IMR-90 (cell line): ENCODE measurements at regions not wholly inside any gene's neighbourhood (a gene's known extent, or its start where the extent isn't known, plus 50 kb on each side); places are given as distances from the start of the nearest gene placed in this dataset.

ENCODE experiments used
- ATAC-seq: fragments of 200-7000 bp; cut with Tn5 transposase; 2 replicates; pipeline ENCODE4 v1.9.1; 2020; ENCODE audit warnings: low read depth, mild to moderate bottlenecking, moderate library complexity
- BruUV-seq: library from RNA; stranded (reverse); fragments of 400-500 nt; replicated peaks from 2 replicates; lab custom pipeline; 2021; lab: Mats Ljungman, UMichigan
- CTCF ChIA-PET: fragments of 300-600 bp; formaldehyde crosslinking; extraction: SDS; loops from one replicate; lab custom pipeline; 2021; ENCODE audit warnings: antibody characterized with exemption; lab: Yijun Ruan, JAX
- POLR2A ChIA-PET: fragments of 300-600 bp; sonication (Branson Sonifier 250); formaldehyde crosslinking; loops from one replicate; lab custom pipeline; 2022; ENCODE audit warnings: antibody characterized with exemption; ENCODE audit not compliant: unreplicated experiment; lab: Charles Lee
- DNase-seq: peaks from one replicate; pipeline ENCODE4 v3.0.0; 2013
- H2AFZ ChIP-seq: replicated peaks from 2 replicates; pipeline ENCODE3; 2013; ENCODE audit warnings: low read length, mild to moderate bottlenecking; ENCODE audit not compliant: poor library complexity
- H2AK5ac ChIP-seq: 2 replicates; pipeline ENCODE4 v1.6.1; 2013; ENCODE audit warnings: low read depth, low read length, inconsistent platforms
- H2AK9ac ChIP-seq: replicated peaks from 2 replicates; pipeline ENCODE3; 2013; ENCODE audit warnings: mild to moderate bottlenecking, low read depth, low read length, moderate library complexity; ENCODE audit not compliant: poor library complexity
- H2BK120ac ChIP-seq: 2 replicates; pipeline ENCODE4 v1.6.1; 2013; ENCODE audit warnings: low read depth, low read length, inconsistent platforms
- H2BK15ac ChIP-seq: 3 replicates; pipeline ENCODE4 v1.6.1; 2013; ENCODE audit warnings: low read depth, low read length, inconsistent platforms
- H2BK20ac ChIP-seq: 2 replicates; pipeline ENCODE4 v1.6.1; 2013; ENCODE audit warnings: low read depth, mild to moderate bottlenecking, inconsistent platforms, low read length, moderate library complexity
- H2BK5ac ChIP-seq: 2 replicates; pipeline ENCODE4 v1.6.1; 2013; ENCODE audit warnings: mild to moderate bottlenecking, low read depth, low read length, inconsistent platforms; ENCODE audit not compliant: poor library complexity, severe bottlenecking
- H3K14ac ChIP-seq: replicated peaks from 2 replicates; pipeline ENCODE4 v1.6.1; 2013; ENCODE audit warnings: low read depth, low read length, inconsistent platforms
- H3K18ac ChIP-seq: 2 replicates; pipeline ENCODE4 v1.6.1; 2013; ENCODE audit warnings: low read depth, low read length, control low read depth
- H3K23ac ChIP-seq: 2 replicates; pipeline ENCODE4 v1.6.1; 2013; ENCODE audit warnings: low read depth, low read length, inconsistent platforms
- H3K27ac ChIP-seq: 2 replicates; pipeline ENCODE4 v1.5.1; 2013; ENCODE audit warnings: mild to moderate bottlenecking, control low read depth, low read length; ENCODE audit not compliant: insufficient read depth
- H3K27me3 ChIP-seq: 2 replicates; pipeline ENCODE4 v1.6.1; 2013; ENCODE audit warnings: low read length; ENCODE audit not compliant: control insufficient read depth, insufficient read depth
- H3K36me3 ChIP-seq: 2 replicates; pipeline ENCODE4 v1.6.1; 2013; ENCODE audit warnings: low read length, mixed read lengths; ENCODE audit not compliant: control insufficient read depth, insufficient read depth
- H3K4ac ChIP-seq: 2 replicates; pipeline ENCODE4 v1.6.1; 2013; ENCODE audit warnings: low read depth, low read length, inconsistent platforms
- H3K4me1 ChIP-seq: 2 replicates; pipeline ENCODE4 v1.6.1; 2013; ENCODE audit warnings: low read length, mixed read lengths; ENCODE audit not compliant: control insufficient read depth, insufficient read depth
- H3K4me2 ChIP-seq: 2 replicates; pipeline ENCODE4 v1.6.1; 2013; ENCODE audit warnings: low read depth, mild to moderate bottlenecking, control low read depth, low read length, moderate library complexity
- H3K4me3 ChIP-seq: 2 replicates; pipeline ENCODE4 v1.5.1; 2013; ENCODE audit warnings: low read depth, mild to moderate bottlenecking, control low read depth, low read length, moderate library complexity; ENCODE audit not compliant: insufficient read depth
- H3K56ac ChIP-seq: 2 replicates; pipeline ENCODE4 v1.6.1; 2013; ENCODE audit warnings: low read length, inconsistent platforms; ENCODE audit not compliant: insufficient read depth; ENCODE audit errors: extremely low read depth
- H3K79me1 ChIP-seq, 2 experiments: 2 replicates each; pipeline ENCODE4 v1.6.1; 2013; ENCODE audit warnings: low read length in 2 of 2, inconsistent platforms in 1 of 2, low read depth in 1 of 2
- H3K9ac ChIP-seq: 2 replicates; pipeline ENCODE4 v1.6.1; 2013; ENCODE audit warnings: low read depth, low read length, control low read depth
- H3K9me1 ChIP-seq: 2 replicates; pipeline ENCODE4 v1.6.1; 2013; ENCODE audit warnings: low read length, inconsistent platforms; ENCODE audit not compliant: insufficient read depth
- H3K9me3 ChIP-seq: 2 replicates; pipeline ENCODE4 v1.6.1; 2013; ENCODE audit warnings: low read length; ENCODE audit not compliant: control insufficient read depth, insufficient read depth
- H4K20me1 ChIP-seq: 2 replicates; pipeline ENCODE4 v1.6.1; 2013; ENCODE audit warnings: low read length, inconsistent platforms; ENCODE audit not compliant: insufficient read depth
- H4K5ac ChIP-seq: 2 replicates; pipeline ENCODE4 v1.6.1; 2013; ENCODE audit warnings: mild to moderate bottlenecking, low read depth, low read length, control low read depth
- H4K8ac ChIP-seq, 2 experiments: 2 replicates each; pipeline ENCODE4 v1.6.1; 2013; ENCODE audit warnings: low read depth in 2 of 2, low read length in 2 of 2, control low read depth in 1 of 2, inconsistent platforms in 1 of 2
- H4K91ac ChIP-seq: 2 replicates; pipeline ENCODE4 v1.6.1; 2013; ENCODE audit warnings: low read depth, low read length, inconsistent platforms; ENCODE audit not compliant: insufficient read depth
- CHD1 ChIP-seq: IDR thresholded peaks from 2 replicates; pipeline ENCODE4 v1.6.1; 2012; ENCODE audit warnings: low read depth, low read length, improper control_type of control experiment
- MAFK ChIP-seq: IDR thresholded peaks from 2 replicates; pipeline ENCODE4 v1.6.1; 2012; ENCODE audit warnings: low read depth, low read length, improper control_type of control experiment
- MAZ ChIP-seq: IDR thresholded peaks from 2 replicates; pipeline ENCODE4 v1.6.1; 2012; ENCODE audit warnings: low read depth, mild to moderate bottlenecking, low read length, improper control_type of control experiment, moderate library complexity, borderline replicate concordance
- NFE2L2 ChIP-seq: fragments of 150-350 bp; IDR thresholded peaks from 2 replicates; pipeline ENCODE4 v1.6.1; 2016; ENCODE audit warnings: low read depth, mild to moderate bottlenecking, low read length
- WGBS, 2 experiments: methylation state at CpG; one replicate each; pipeline versions ENCODE4 v1.1.5 to v1.1.7; 2013; ENCODE audit warnings: missing lambda C conversion rate in 2 of 2; ENCODE audit not compliant: insufficient read length in 1 of 2; ENCODE audit errors: extremely low coverage in 2 of 2; 5-methylcytosine and 5-hydroxymethylcytosine counted together
- dilution Hi-C: fragments of 300-500 bp; cut with HindIII; formaldehyde crosslinking; loops from one replicate; pipeline ENCODE4 v1.14.3; 2018; ENCODE audit warnings: low sequenced_read_pairs; ENCODE audit not compliant: unreplicated experiment
- in situ Hi-C: fragments of 300-500 bp; cut with MboI; formaldehyde crosslinking; loops from 3 replicates; pipeline ENCODE4 v1.14.3; 2019; ENCODE audit warnings: low sequenced_read_pairs, inconsistent platforms, mixed read lengths
- intact Hi-C: fragments of 100-400 bp; cut with micrococcal nuclease; formaldehyde crosslinking; loops from 2 replicates; pipeline ENCODE4 v1.10.0; 2022
- TF ChIP-seq, protein P1 (sequence below): fragments of 150-350 bp; IDR thresholded peaks from 2 replicates; pipeline ENCODE4 v1.6.1; 2016; ENCODE audit warnings: low read depth, mild to moderate bottlenecking, low read length, moderate library complexity, borderline replicate concordance

DNA sequence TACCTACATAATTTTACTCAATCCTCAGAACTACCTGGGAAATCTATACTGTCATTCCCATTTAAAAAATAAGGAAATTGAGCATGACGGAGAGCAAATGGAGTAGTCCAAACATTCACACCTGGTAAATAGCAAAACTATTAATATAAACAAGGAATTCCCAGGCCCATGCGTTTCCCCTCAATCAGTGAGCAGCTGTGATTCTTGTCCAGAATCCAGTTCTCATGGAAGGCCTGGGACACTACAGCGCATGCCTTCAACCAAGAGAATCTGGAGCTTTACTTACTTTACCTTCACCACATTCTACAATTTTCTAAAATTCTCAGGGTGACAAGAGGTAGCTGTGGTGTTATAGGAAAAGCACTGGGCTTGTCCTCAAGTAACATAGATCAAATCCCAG is 259.0 kb downstream of the LRATD1 start:
- in situ Hi-C loops, result no loop called here
- dilution Hi-C loops, result no loop called here
- CTCF ChIA-PET, result interaction anchor here (1.1 kb wide), 1 partner anchor 10 kb away, joined by 3 read pairs; no protein-coding TSS in a partner anchor

More for the DNA sequence above, 259.0 kb downstream of the LRATD1 start:
- Histone ChIP-seq H3K9ac (no peak overlapping the region), H3K27me3 (no peaks in the 10 kb centered on the region), H2AK5ac (no peak overlapping the region), H3K18ac (no peak overlapping the region), H2BK120ac (no peak overlapping the region), H3K9me3 (peaks cover 7% of the 10 kb centered on the region; the same call in 1 of the 2 replicates), H3K4ac (no peak overlapping the region), H4K91ac (no peak overlapping the region), H3K56ac (no peak overlapping the region), H3K14ac (no peak overlapping the region), H4K20me1 (no peaks in the 10 kb centered on the region), H3K27ac (no peak overlapping the region), H3K79me1 (no peaks in the 10 kb centered on the region), H3K23ac (no peak overlapping the region), H3K4me3 (no peak overlapping the region), H2AK9ac (no peak overlapping the region), H3K4me2 (no peak overlapping the region), H2BK15ac (no peak overlapping the region), H2BK20ac (no peak overlapping the region), H4K5ac (no peak overlapping the region), H2AFZ (no peak overlapping the region), H4K8ac (no peak overlapping the region), H3K4me1 (no peaks in the 10 kb centered on the region), H2BK5ac (no peak overlapping the region), H3K9me1 (no peaks in the 10 kb centered on the region), H3K36me3 (no peaks in the 10 kb centered on the region)
- ATAC-seq, result no peak
- POLR2A ChIA-PET, result no interaction called here
- DNase-seq, result no peak
- intact Hi-C loops, result no loop called here
- BruUV-seq, result no TSS peak
- no CpG with 5 or more reads among the region's 3 CpGs for WGBS, 2 experiments
- TF ChIP-seq, protein P1, sequence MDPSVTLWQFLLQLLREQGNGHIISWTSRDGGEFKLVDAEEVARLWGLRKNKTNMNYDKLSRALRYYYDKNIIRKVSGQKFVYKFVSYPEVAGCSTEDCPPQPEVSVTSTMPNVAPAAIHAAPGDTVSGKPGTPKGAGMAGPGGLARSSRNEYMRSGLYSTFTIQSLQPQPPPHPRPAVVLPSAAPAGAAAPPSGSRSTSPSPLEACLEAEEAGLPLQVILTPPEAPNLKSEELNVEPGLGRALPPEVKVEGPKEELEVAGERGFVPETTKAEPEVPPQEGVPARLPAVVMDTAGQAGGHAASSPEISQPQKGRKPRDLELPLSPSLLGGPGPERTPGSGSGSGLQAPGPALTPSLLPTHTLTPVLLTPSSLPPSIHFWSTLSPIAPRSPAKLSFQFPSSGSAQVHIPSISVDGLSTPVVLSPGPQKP, result no peak
- TF ChIP-seq CHD1 (no peak), MAFK (no peak), MAZ (no peak), NFE2L2 (no peak)
